Heart left ventricle (tissue), 16 donors: ENCODE measurements at regions not wholly inside any gene's neighbourhood (a gene's known extent, or its start where the extent isn't known, plus 50 kb on each side); places are given as distances from the start of the nearest gene placed in this dataset.

Experiments used
- ATAC-seq, 4 donors: fragments of 200-7000 bp; cut with Tn5 transposase; one replicate each; pipeline ENCODE4 v1.9.1; 2020 to 2022; ENCODE audit warnings: moderate library complexity in 4 of 4, mild to moderate bottlenecking in 3 of 4, moderate number of reproducible peaks in 1 of 4
- DNase-seq, 5 donors: peaks; one replicate each; pipeline ENCODE4 v3.0.0-alpha.2; 2020
- H3K27ac ChIP-seq, 12 donors: fragments of 200-600 bp; sonication (generic) in 4 of 12; one replicate each; pipeline versions ENCODE4 v1.5.0 to v1.8.0; 2016 to 2022; ENCODE audit warnings: mild to moderate bottlenecking in 2 of 12
- H3K27me3 ChIP-seq, 9 donors: fragments of 200-600 bp; sonication (generic) in 2 of 9; one replicate each; pipeline versions ENCODE4 v1.5.1 to v1.8.0; 2016 to 2022; ENCODE audit warnings: mild to moderate bottlenecking in 3 of 9
- H3K36me3 ChIP-seq, 9 donors: fragments of 200-600 bp; sonication (generic) in 2 of 9; one replicate each; pipeline versions ENCODE4 v1.5.0 to v1.8.0; 2018 to 2022; ENCODE audit warnings: mild to moderate bottlenecking in 2 of 9
- H3K4me1 ChIP-seq, 12 donors: fragments of 200-600 bp; sonication (generic) in 4 of 12; one replicate each; pipeline versions ENCODE4 v1.5.0 to v1.8.0; 2016 to 2022; ENCODE audit warnings: mild to moderate bottlenecking in 3 of 12
- H3K4me3 ChIP-seq, 12 donors: fragments of 200-600 bp; sonication (generic) in 4 of 12; one replicate each; pipeline versions ENCODE4 v1.5.0 to v1.8.0; 2017 to 2022; ENCODE audit warnings: mild to moderate bottlenecking in 9 of 12, moderate library complexity in 4 of 12
- H3K9me3 ChIP-seq, 12 donors: fragments of 200-600 bp; sonication (generic) in 4 of 12; one replicate each; pipeline versions ENCODE4 v1.5.0 to v1.8.0; 2016 to 2022; ENCODE audit warnings: mild to moderate bottlenecking in 1 of 12
- CTCF ChIP-seq, 12 donors: fragments of 200-600 bp; sonication (generic) in 4 of 12; IDR thresholded peaks; one replicate each; pipeline versions ENCODE4 v1.5.0 to v1.8.0; 2018 to 2022; ENCODE audit warnings: antibody characterized with exemption in 12 of 12, mild to moderate bottlenecking in 5 of 12
- POLR2A ChIP-seq, 2 donors: fragments of 450-650 bp; IDR thresholded peaks; one replicate each; pipeline ENCODE4 v1.6.1; 2017; ENCODE audit warnings: antibody characterized with exemption in 2 of 2, mild to moderate bottlenecking in 2 of 2, moderate library complexity in 2 of 2
- WGBS, 4 donors: extraction: QIAGEN DNeasy Blood & Tissue Kit in 2 of 4; methylation state at CpG; one replicate each; pipeline versions ENCODE4 v1.1.5 to v1.1.7; 2013 to 2018; 5-methylcytosine and 5-hydroxymethylcytosine counted together
- intact Hi-C, 10 donors: fragments of 100-400 bp; cut with DNase I; formaldehyde crosslinking; loops; one replicate each; pipeline versions ENCODE4 v1.11.1 to v1.14.2; 2022
- donor health status: ischemic (EF 13 %, LVEDD 7.1; RV severe dilation, severe dysfunction).
- donor health status: healthy with polysubstance abuse.
- donor health status: DM: no; HTN: yes; CAD: no.
- donor health status: DM: no; HTN: no; CAD: no.
- donor health status: ischemic (EF 25% LVEDD 6.9; RV normal size, moderate dysfunction).
- donor health status: ischemic (EF 25% LVEDD 5.7; RV mildly dilated, moderate dysfunction).
- donor health status: healthy.
- donor health status: DM: yes; HTN: yes; CAD: no.
- donor health status: ischemic (EF 35%, LVEDD 5.7; RV mildly dilated, moderate dysfunction).
- donor health status: nonischemic (EF 11% LVEDD 7.7; RV severe dilation, severe dysfunction).
- donor health status: DM: yes; HTN: yes; CAD: no.
- donor health status: PGD.
- donor health status: ischemic (EF 29% LVEDD 5.4; RV normal size, mild dysfunction).
- donor health status: nonischemic (EF 23%, LVEDD 6.1; RV moderate dilation, normal function).

GRCh38 chr4:20456407-20456806 lies 204.7 kb downstream of the SLIT2 start:
- Histone ChIP-seq H3K9me3 (no peaks in the 10 kb centered on the region), H3K27ac (no peak overlapping the region), H3K27me3 (no peaks in the 10 kb centered on the region), H3K4me3 (no peak overlapping the region), H3K36me3 (no peaks in the 10 kb centered on the region), H3K4me1 (no peaks in the 10 kb centered on the region)
- no peak for ATAC-seq
- TF ChIP-seq CTCF (IDR thresholded peaks at IDR 0.05) (no peak), POLR2A (IDR thresholded peaks at IDR 0.05) (no peak)
- DNase-seq, result no peak
- intact Hi-C loops, result no loop called here

- 66 to 72% (median 70%) methylated on average over 4 of the region's 4 CpGs for WGBS, 4 donors
- H3K27me3 ChIP-seq, result no peaks in the 10 kb centered on the region
- H3K27ac ChIP-seq, result no peak overlapping the region
- DNase-seq (no peak), ATAC-seq (no peak)
- no peaks in the 10 kb centered on the region for H3K9me3 ChIP-seq
- no peak overlapping the region for H3K4me3 ChIP-seq
- no peaks in the 10 kb centered on the region for H3K4me1 ChIP-seq
- intact Hi-C loops, result no loop called here
- TF ChIP-seq POLR2A (IDR thresholded peaks at IDR 0.05) (no peak), CTCF (IDR thresholded peaks at IDR 0.05) (no peak)
- no peaks in the 10 kb centered on the region for H3K36me3 ChIP-seq
These were observed 210.9 kb downstream of the SLIT2 start for GRCh38 chr4:20462426-20463175.

- no peak overlapping the region for H3K4me3 ChIP-seq
- WGBS, 4 donors, result 83 to 88% (median 87%) methylated on average over 2 of the region's 2 CpGs
- no peak overlapping the region for H3K27ac ChIP-seq
- H3K4me1 ChIP-seq, result no peaks in the 10 kb centered on the region
- H3K36me3 ChIP-seq, result no peaks in the 10 kb centered on the region
- DNase-seq (peak in 1 of 5 donors; percentile 14), ATAC-seq (no peak)
- no peaks in the 10 kb centered on the region for H3K9me3 ChIP-seq
- H3K27me3 ChIP-seq, result no peaks in the 10 kb centered on the region
- intact Hi-C loops, result no loop called here
- TF ChIP-seq POLR2A (IDR thresholded peaks at IDR 0.05) (no peak), CTCF (IDR thresholded peaks at IDR 0.05) (no peak)
These were observed 211.4 kb downstream of the SLIT2 start for GRCh38 chr4:20463176-20463430.

- intact Hi-C loops, result no loop called here
- ATAC-seq (no peak), DNase-seq (no peak)
- H3K9me3 ChIP-seq, result no peaks in the 10 kb centered on the region
- H3K36me3 ChIP-seq, result no peaks in the 10 kb centered on the region
- H3K27ac ChIP-seq, result no peak overlapping the region
- no peaks in the 10 kb centered on the region for H3K27me3 ChIP-seq
- no peaks in the 10 kb centered on the region for H3K4me1 ChIP-seq
- TF ChIP-seq CTCF (IDR thresholded peaks at IDR 0.05) (no peak), POLR2A (IDR thresholded peaks at IDR 0.05) (no peak)
- H3K4me3 ChIP-seq, result no peak overlapping the region
- WGBS, 4 donors, result 75 to 90% (median 81%) methylated on average over 5 of the region's 5 CpGs
These were observed 212.7 kb downstream of the SLIT2 start for GRCh38 chr4:20464381-20464780.
